ENCODE measurements at regions not wholly inside any gene's neighbourhood (a gene's known extent, or its start where the extent isn't known, plus 50 kb on each side); places are given as distances from the start of the nearest gene placed in this dataset.

DNA sequence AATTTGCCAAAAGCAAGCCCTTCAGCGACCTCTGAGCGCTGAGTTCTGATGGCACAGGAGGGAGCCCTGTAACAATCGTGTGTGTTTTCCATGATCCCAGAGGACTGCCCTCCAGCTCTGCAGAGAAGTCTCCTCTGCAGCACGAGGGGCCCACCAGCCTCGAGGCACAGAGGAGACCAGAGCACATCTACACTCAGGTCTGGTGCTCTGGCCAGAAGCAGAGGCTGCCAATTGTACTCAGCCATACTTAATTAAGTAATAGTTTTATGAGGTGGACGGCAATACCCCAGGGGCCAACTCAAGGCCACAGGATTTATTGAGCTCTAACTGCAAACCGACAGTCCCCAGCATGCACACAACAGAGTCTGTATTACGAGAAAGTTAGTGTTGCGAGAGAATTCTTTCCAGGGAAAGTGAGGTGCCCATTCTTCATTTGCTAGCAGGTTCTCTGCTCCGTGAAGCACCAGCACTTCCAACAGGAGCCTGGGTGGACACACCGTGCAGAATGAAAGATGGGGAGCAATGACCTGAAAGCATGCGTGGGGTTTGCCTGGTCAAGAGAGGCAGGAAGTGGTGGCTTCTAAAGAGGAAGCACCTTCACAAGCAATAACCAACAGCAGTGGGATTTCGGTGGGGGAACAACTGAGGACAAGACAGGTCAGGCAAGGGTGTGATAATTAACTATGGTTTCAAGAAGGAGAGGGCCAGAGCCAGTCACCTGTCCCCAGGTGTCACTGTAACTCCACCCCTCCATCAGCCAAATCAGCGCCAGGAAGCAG is 92.8 kb upstream of the FOXC1 start:
- no peak for DNase-seq

DNA sequence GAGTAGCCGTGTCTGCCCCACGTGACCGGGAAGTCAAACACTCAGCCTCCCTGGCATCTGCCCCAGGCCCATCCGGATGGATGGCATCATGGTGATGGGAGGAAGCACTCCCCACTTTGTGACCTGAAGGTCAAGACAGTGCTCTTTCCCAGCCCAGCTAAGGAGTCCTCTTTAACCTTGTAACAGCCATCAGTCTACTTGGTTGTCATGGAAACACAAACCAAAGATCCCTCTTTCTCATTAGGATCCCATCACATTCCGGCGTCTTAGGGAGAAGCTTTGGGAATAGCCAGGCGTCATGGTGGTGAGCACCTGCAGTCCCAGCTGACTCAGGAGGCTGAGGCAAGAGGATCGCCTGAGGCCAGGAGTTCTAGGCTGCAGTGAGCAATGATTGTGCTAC is 90.9 kb upstream of the FOXC1 start:
- no peak for DNase-seq

DNA sequence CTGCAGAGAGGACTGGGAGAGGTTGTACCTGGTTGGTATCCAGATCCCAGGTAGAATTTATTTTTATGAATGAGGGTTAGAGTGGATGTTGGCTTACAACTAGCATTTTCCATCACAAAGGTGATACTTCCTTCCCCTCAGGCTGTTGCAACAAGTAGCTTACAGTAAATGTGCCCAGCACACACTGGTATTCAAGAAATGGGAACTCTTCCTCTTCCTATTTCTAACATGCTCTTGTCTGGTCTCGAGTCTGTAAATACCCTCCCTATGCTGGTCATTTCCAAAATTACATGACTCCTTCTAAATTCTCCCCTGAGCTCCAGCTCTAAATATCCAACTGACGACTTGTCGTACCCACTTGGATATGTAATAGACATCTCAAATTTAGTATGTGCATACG is 90.1 kb upstream of the FOXC1 start:
- DNase-seq, result no peak

DNA sequence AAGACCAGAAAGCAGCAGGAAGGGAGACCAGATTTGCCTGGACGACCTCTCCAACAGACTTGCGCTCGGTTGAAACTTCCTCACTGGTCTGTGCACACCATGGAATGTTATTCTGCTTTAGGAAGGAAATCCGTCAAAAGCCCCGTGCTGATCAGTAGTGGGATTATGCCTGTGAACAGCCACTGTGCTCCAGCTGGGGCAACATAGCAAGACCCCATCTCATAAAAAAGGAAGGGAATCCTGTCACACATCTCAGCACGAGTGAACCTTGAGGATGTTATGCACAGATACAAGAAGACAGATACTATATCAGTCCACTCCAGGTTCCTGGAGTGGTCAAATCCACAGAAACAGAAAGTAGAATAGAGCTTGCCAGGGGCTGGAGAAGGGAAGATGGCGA is 86.9 kb upstream of the FOXC1 start:
- no peak for DNase-seq

DNA sequence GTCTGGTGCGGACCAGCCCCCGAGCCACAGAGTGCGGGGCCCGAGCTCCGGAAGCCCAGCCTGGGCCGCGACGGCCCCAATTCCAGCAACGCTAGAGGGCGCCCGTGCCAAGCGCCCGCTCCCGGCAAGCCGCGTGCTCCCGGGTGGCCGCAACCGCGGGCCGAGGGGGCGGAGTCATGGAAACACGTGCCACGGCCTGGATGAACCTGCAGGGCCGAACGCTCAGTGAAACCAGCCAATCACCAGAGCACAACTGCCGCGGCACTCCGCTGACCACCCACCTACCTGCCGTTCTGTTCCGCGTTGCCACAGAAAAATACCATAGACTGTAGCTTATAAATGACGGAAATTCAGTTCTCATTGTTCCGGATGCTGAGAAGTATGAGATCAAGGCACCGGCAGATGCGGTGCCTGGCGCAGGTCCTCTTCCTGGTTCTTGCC is 85.7 kb upstream of the FOXC1 start:
- DNase-seq, result peak; percentile 81

DNA sequence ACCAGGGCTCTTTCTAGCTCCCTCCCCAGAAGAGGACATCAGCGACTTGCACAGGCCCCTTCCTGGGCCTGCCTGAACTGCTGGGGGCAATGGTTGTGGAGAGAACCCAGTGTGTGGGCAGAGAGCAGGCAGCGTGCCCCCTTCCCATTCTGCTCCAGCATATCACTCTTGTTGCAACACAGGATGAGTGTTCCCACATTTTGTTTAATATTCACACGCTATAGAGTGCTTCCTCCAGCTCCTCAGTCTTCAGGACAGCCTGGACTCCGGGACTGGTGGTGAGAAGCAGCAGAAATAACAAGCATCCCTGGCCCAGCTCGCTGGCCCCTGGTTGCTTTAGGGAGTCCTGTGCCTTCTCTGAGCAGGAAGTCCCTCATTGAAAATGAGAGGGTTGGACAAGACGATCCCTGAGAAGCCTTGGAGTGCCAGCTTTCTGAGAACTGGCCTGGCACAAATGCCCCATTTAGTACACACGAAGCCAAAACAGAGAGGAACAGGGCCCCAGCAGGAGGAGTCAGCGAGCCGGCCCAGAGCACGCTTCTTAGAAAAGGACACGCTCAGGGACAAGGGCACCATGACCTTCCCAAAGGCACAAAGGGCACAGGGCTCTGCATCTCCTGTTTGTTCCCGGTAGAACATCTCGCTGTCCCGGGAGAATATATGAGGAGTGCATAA is 84.2 kb upstream of the FOXC1 start:
- no peak for DNase-seq

DNA sequence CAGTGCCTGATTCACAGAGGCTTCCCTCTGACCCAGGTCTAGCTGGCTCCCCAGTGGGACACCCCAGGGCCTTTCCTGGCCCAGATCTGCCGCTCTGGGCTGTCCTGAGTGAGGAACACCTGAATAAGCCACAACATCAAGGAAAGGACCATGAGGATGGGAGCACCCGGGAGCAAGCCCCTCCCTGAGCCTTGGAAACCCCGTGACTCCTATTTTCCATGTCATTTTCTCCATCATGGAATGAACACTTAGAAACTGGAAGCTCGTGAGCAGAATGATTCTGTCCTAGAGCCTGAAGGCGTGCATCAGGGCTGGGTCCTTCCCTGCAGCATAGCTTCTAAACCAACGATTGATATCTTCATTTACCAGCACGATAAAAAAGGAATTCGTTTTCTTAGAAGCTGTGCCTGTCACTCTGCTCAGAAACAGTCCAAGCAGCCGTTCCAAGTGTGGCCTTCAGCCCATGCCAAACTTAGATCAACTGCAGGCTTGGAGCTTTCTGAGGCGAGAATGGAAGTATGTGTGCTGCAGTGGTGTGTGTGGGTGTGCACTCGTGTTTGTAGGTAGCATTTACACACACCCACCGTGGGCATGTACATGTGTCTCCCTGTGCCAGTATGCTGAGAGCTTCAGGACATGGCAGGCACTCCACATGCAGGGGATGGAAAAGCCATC is 83.2 kb upstream of the FOXC1 start:
- DNase-seq, result no peak

DNA sequence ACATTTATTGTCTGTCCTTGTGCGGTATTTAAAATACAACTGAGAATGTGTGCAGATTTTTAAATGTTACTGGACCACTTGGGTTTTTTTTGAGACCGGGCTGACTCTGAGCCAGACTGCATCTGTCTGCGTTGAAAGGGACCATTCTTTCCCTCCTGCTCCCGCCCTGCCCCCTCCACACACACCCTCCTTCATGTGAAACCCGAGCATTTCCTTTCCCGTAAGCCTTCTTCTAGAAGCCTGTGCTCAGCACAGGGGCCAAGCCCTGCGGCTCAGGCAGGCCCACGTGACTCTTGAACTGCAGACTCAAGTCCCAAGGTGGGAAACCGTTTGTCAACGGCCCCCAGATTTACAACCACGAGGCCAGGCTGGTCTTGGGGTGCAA is 82.7 kb upstream of the FOXC1 start:
- peak; percentile 27 for DNase-seq

DNA sequence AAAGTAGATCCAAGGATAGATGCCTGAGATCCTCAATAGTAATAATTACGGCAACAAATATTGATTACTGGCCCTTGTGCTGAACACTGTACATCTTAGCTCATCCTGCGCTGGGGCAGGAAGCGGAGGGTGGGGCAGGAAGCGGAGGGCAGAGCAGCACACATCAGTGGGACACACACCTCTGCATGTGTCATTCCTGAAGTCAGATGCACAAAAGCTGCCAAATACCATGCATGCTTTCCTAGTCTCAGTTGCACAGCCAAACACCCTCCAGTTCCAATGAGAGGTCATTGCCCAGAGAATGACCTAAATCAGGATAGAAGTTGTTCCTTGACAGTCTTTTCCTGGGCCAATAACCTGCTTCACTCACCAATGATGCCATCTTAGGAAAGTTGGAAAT is 74.4 kb upstream of the FOXC1 start:
- peak; percentile 37 for DNase-seq

DNA sequence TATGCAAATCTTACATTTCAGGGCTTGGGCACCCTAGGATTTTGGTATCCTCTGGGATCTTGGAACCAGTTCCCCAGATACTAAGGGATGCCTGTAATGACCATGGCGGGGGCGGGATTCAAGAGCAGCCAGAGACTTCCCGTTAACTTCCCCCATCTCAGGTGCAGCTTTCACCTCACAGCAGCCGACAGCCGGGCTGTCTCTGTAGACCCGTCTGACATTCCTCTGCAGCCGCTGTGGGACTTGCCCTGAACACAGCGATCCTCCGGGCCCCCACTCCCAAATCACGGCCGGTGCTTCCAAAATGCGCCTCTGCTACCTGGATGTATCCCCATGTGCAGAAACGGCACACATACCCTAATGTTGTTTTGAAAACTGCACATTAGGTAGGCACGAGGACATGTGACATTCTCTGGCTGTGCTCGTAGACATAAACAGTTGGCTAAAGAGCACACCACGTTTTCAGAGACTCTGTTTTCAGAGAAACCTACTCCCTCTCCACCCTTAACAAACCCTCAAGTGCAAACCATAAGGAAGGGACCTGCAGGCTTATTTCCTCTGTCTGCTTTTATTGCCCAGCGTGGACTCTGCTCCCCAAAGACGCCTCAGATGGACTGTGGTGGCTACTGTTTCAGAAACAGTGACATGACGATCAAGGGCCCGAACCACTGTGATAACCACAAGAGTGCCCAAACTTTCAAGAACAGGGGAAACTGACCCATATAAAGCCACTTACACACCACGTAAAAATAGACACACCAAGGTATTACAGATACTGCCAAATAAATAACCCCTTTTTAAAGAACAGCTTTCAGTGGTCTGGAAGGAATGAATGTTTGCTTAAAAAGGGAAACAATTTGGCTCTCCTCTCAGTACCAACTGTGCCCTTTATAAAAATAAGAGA is 72.9 kb upstream of the FOXC1 start:
- DNase-seq, result no peak

DNA sequence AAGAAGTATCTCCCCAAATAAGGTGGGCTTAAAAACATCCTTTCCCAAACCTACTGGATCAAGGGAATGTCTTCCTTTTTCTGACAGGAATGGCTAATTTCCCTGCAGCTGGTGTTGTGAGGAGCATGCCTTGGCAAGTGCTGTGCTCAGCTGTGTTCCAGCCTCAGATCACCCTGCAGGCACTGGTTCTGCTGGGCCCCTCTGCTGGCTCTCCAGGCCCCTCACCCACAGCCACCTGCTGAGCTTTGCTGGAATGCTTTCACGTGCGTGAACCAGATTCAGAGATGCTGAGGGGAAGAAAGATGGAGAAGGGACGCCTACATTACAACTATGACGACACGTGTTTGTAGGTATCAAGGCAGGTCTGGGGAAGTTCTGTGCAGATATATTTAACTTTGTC is 71.3 kb upstream of the FOXC1 start:
- no peak for DNase-seq

DNA sequence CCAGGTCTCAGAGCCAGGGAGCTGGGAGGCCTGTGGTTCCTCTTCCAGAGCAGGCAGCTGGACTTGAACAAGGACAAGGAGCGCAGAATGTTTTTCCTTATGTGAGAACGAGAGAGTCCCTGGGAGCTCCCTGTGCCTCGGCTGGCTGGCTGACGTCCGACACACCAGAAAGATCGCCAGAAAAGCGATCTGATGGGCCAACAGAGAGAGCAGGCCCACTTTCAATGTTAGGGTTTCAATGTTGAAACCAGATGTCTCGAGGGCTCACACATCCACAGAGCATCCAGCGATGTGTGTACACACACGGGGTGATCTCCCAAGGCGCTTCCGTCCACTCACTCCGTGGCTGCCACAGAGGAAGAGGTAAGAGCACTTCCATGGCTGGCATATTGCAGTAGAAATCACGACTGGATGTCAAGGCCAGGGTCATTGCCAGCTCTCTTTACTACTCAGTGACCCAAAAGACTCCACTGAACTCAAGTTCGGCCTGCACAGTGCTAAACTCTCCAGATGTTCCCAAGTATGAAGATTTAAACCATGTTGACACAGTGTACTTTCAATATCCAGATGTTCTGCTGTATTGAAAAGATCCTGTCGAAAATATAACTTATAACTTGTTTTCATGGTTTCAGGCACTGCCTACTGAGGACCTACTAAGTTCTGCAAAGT is 70.8 kb upstream of the FOXC1 start:
- no peak for DNase-seq

DNA sequence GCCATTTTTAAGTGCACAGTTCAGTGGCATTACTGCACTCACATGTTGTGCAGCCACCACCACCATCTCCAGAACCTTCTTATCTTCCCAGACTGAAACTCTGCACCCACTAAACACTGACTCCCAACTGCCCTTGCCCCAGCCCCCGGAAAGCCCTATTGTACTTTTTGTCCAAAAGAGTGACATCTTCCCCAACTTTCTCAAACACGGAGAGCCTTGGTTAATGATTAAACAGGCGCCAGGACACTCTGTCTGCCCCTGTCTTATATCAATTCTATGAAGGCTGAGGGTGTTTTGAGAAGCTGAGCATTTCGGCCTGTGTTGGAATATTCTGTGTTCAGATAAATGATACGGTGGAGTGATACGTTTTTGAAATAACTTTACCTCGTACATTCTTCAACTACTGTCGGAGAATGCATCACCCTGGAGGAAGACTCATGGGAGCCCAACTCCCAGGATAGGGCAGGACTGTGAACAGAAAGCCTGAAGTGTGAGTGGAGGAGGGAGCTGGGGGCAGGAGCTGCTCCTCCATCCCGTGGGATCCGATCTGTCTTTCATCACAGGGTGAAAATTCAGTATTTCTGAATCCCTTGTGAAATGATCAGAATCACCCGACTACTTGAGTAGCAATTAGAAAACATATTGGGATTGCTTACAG is 68.7 kb upstream of the FOXC1 start:
- DNase-seq, result no peak

DNA sequence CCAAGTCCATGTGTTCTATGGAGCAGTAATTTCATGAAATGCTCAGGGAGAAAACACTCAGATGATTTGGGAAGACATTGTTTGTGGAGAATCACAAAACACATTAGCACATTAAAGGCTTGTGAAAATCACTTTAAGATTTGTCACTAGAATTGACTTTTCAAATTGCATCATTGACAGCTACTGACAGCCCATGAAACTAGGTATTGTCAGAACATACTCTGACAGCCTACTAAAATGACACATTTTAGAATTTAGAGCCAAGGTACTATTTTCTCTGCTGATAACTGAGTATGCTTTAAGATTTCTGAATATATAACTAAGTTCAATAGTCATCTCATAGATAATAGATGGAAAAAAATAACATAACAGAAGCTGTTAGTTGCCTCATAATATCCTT is 67.4 kb upstream of the FOXC1 start:
- DNase-seq, result no peak

DNA sequence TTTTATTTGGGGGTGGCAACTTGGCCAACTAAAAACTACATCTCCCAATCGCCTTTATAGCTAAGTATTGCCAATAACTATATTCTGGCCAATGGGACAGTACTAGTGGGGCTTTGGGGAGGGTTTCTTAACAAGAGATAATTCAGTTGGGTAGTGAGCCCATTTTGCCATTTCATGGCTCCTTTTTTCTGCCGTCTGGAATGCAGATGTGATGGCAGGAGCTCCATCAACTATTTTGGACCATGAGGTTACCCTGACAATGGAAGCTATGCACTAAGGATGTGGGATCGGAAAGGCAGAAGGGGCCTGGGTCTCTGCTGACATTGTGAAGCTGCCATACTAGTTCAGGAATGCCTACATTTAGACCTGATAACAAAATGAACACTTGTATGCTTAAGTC is 67.0 kb upstream of the FOXC1 start:
- DNase-seq, result no peak

DNA sequence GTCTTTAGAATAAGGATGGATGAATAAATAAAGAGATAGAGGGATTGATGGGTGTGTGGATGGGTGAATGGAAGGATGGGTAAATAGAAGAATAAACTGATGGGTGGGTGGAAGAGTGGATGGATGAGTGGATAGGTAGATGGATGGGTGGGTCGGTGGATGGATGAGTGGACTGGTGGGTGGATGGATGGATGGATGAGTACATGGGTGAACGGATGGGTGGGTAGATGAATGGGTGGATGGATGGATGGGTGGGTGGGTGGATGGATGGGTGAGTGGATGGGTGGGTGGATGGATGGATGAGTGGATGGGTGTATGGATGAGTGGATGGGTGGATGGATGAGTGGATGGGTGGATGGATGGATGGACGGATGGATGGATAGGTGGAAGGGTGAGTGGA is 65.7 kb upstream of the FOXC1 start:
- DNase-seq, result no peak

DNA sequence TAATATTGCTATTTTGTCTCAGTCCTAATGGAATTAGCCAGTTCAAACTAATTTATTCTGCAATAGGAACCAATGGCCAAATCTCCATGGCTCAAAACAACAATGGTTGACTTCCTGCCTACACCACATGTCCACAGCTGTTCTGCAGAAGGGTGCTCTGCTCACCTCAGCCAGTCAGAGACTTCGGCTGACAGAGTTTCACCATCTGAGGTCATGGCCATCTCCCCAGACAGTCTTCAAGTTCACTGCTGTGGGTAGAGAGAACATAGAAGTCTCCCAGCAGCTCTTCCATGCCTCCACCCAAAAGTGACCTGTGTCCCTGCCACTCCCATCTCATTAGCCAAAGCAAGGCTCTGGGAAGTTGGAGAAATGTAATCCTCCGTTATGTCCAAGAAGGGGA is 65.1 kb upstream of the FOXC1 start:
- no peak for DNase-seq

DNA sequence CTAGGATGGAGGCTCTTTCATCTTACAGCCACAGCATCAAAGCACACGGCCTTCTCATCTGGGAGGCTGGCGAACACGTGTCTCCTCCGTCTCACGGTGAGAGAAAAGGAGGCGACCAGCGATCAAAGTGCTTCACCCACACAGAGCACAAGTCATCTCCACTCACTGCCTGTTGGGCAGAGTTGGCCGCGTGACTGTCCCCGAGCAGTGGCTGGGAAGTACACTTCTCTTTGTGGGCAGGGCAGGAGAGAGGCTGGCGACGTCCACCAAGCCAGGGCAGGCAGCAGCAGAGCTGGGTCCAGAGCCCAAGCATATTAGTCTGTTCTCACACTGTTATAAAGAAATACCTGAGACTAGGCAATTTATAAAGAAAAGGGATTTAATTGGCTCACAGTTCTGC is 64.1 kb upstream of the FOXC1 start:
- DNase-seq, result no peak

DNA sequence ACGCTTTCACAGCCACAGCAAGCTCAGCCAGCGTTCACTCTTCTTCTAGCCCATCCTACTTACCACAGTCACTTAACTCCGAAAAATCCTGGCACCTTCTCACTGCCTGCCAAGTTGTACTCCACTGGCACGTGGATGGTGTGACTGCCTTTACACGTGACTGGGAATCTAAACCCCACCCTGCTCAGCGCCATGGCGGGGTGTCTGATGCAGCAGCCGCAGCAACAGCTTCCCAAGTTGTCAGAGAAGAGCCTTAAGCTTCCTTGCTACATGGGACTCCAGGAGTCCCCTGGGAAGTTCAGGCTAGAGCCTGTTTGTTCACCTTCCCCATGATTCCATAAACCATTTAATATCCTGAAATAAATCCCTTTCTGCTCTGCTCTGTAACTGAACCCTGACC is 61.9 kb upstream of the FOXC1 start:
- DNase-seq, result no peak

DNA sequence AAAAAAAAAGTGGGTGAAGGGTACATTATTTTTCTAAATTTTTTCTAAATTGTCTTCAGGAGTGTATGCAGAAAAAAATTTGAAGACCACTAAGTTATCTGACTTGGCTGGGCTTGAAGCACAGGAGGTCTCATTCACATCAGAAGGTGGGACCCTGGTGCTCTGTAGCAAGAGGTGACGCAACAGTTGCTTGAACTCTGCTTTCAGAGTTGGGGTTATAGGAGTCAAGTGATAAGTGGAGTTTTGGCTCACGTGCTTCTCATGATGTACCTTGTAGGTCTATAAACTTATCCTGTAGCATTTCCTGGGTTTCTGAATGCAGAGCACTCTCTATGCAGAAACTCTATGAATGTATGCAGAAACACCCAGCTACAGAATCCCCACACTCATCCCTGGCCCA is 58.5 kb upstream of the FOXC1 start:
- no peak for DNase-seq

DNA sequence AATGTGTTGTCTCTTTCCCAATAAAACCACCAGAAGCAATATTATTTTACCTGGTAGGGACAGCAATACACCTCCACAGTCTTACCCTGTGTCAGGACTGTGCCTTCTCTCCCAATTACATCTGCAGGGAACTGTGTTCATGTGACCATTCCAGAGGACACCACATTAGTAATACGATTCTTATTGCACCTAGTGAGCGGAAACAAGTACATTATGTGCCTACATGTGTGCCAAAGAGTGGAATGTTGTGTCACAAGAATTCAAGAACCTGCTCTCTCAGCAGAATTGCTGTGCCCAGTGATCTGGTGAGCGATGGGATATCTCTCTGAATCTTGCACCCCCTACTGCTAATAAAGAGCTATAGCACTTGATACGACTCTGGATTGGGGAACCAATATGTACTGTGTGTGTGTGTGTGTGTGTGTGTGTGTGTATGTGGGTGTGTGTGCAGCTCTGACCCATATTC is 57.4 kb upstream of the FOXC1 start:
- no peak for DNase-seq

DNA sequence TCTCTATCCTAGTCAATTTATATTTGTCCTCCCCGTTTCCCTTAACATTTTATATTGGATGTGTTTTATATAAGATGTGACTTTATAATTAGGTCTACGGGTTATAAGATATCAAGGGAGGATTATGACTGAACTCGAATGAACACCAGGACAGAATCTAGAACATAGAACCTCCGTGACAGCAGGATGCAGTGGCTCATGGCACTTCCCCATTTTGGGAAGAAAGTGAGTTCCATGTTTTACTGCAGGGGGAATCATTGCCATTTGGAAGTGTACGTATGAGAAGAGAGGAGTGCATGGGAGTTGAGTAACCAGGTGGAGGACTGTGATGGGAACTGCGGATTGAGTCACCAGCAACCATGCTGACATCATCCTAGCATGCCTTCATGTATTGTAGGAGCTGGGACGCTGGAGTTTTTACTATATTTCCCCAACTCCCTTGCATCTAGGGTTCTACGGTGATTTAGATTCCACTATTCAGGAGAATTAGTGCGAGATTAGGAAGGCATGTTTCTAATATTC is 56.1 kb upstream of the FOXC1 start:
- no peak for DNase-seq
